Fibroblast of skin of back (primary cell): ENCODE measurements at regions not wholly inside any gene's neighbourhood (a gene's known extent, or its start where the extent isn't known, plus 50 kb on each side); places are given as distances from the start of the nearest gene placed in this dataset.
"Not testable (repeated sequence)": the region's sequence is repeated elsewhere in the genome, so short reads cannot be mapped to it uniquely, and the experiment has no call there.

ENCODE experiments used
- DNase-seq: peaks from one replicate; pipeline ENCODE4 v3.0.0-alpha.2; 2013

DNA sequence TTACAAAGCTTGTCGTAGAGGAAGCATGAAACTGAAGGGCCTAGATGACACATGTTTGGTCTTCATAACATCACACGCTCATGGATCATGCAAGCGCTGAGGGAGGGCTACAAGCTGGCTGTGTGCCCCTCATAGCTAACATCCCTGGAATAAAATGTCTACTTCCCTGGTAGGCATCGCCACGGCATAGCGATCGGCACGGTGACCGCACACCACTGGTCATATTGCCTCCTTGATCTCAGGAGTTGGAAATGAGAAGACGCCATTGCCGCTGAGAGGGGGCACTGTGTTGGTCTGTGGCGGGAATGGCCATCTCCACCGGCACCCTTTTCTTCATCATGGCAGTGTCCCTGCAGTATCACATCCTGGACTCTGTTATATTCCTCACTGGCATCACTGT lies 50.1 kb upstream of the TUBA3E start:
- DNase-seq = not testable (repeated sequence)
